ENCODE measurements at regions not wholly inside any gene's neighbourhood (a gene's known extent, or its start where the extent isn't known, plus 50 kb on each side); places are given as distances from the start of the nearest gene placed in this dataset.

GRCh38 chr1:170261669-170262068 is 115.9 kb downstream of the NTMT2 start:
- Histone ChIP-seq H3K4me1 (no peaks in the 10 kb centered on the region), H3K27ac (no peak overlapping the region), H3K36me3 (no peaks in the 10 kb centered on the region), H3K27me3 (no peaks in the 10 kb centered on the region), H3K4me3 (no peak overlapping the region), H3K9me3 (no peaks in the 10 kb centered on the region)
- 37% methylated on average over 5 of the region's 5 CpGs for WGBS (ENCODE audit: insufficient coverage, low coverage, low lambda C conversion rate, missing lambda C conversion rate)
- DNase-seq (no peak), ATAC-seq (no peak)
- no peak for TF ChIP-seq CTCF (IDR thresholded peaks at IDR 0.05)
- no peak for TF ChIP-seq POLR2A (IDR thresholded peaks at IDR 0.05)
- intact Hi-C loops (cut with DNase I): no loop called here

DNA sequence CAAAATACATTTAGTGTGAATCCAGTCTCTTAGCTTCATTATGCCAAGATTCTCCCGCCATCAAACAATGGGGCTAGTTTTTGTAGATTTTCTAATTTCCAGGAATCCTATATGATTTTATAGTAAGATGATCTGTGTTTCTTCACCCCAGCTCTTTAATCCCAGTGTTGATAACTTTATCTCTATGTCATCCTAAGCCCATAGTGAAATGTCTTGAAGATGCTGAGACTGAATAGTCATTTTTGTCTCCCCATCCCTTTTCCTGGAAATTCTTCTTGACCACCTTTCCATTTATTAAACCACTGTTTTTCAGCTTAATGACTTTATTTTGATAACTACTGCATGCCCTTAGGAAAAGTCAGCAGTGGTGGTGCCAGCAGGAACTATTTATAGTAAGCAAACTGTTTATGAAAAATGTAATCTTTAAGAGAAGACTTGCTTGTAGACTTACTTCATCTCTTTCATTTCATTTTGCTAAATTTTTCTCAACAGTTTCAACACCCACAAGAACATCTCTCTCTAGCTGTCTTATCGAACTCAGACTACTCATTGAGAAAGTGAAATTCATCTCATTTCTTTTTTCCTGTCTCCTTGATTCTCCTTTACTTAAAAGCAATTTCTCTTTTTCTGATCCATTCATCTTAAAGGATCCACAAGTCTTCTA is 116.6 kb downstream of the NTMT2 start:
- TF ChIP-seq POLR2A (IDR thresholded peaks at IDR 0.05) (no peak), CTCF (IDR thresholded peaks at IDR 0.05) (no peak)
- no peaks in the 10 kb centered on the region for H3K4me1 ChIP-seq
- no peak overlapping the region for H3K27ac ChIP-seq
- no peaks in the 10 kb centered on the region for H3K27me3 ChIP-seq
- intact Hi-C loops (cut with DNase I): no loop called here
- H3K9me3 ChIP-seq: no peaks in the 10 kb centered on the region
- ATAC-seq: no peak
- H3K4me3 ChIP-seq: no peak overlapping the region
- WGBS (ENCODE audit: insufficient coverage, low coverage, low lambda C conversion rate, missing lambda C conversion rate): 62% methylated on average over 2 of the region's 2 CpGs
- H3K36me3 ChIP-seq: no peaks in the 10 kb centered on the region
- no peak for DNase-seq

- no peak for ATAC-seq
Observed at GRCh38 chr1:170265234-170265633, 119.5 kb downstream of the NTMT2 start.

DNA sequence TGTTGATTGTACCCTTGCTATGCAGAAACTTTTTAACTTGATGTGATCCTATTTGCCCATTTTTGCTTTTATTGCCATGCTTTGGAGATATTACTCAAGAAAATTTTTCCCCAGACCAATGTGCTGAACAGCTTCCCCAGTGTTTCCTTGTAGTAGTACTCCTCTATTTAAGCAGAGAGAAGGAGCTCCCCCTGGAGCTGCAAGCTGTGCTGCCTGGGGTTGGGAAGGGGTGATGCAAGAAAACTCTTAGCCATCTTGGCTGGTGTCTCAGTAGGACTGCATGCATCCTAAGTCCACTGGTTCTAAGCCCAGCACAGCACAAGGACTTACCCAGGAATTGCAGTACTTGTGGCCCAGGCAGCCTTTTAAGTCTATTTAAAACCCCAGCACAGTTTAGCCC is 121.6 kb downstream of the NTMT2 start:
- no peaks in the 10 kb centered on the region for H3K4me1 ChIP-seq
- no peak for DNase-seq
- no peaks in the 10 kb centered on the region for H3K9me3 ChIP-seq
- no peak overlapping the region for H3K4me3 ChIP-seq
- no peaks in the 10 kb centered on the region for H3K27me3 ChIP-seq
- H3K36me3 ChIP-seq: no peaks in the 10 kb centered on the region
- no peak for TF ChIP-seq POLR2A (IDR thresholded peaks at IDR 0.05)
- no peak for TF ChIP-seq CTCF (IDR thresholded peaks at IDR 0.05)
- ATAC-seq: no peak
- no peak overlapping the region for H3K27ac ChIP-seq
- intact Hi-C loops (cut with DNase I): no loop called here

More at GRCh38 chr1:170265234-170265633, 119.5 kb downstream of the NTMT2 start:
- no peaks in the 10 kb centered on the region for H3K4me1 ChIP-seq
- 8% methylated on average over 1 of the region's 1 CpG for WGBS (ENCODE audit: insufficient coverage, low coverage, low lambda C conversion rate, missing lambda C conversion rate)
- no peaks in the 10 kb centered on the region for H3K27me3 ChIP-seq
- intact Hi-C loops (cut with DNase I): no loop called here
- no peaks in the 10 kb centered on the region for H3K36me3 ChIP-seq
- no peaks in the 10 kb centered on the region for H3K9me3 ChIP-seq
- no peak overlapping the region for H3K27ac ChIP-seq
- H3K4me3 ChIP-seq: no peak overlapping the region
- DNase-seq: no peak
- TF ChIP-seq CTCF (IDR thresholded peaks at IDR 0.05): no peak
- TF ChIP-seq POLR2A (IDR thresholded peaks at IDR 0.05): no peak

All from right lobe of liver (tissue), 6 donors.